Body of pancreas (tissue), 4 donors: ENCODE measurements at regions not wholly inside any gene's neighbourhood (a gene's known extent, or its start where the extent isn't known, plus 50 kb on each side); places are given as distances from the start of the nearest gene placed in this dataset.

Experiments used
- CTCF ChIP-seq, 7 experiments: fragments of 450-650 bp in 4 of 7; fragments of 200-600 bp in 3 of 7; sonication (generic) in 3 of 7; IDR thresholded peaks; one replicate each; pipeline ENCODE4 v1.5.1; 2016 to 2019; ENCODE audit warnings: antibody characterized with exemption in 7 of 7
- POLR2A ChIP-seq, 3 donors: fragments of 450-650 bp; IDR thresholded peaks; one replicate each; pipeline ENCODE4 v1.6.1; 2016; ENCODE audit warnings: antibody characterized with exemption in 3 of 3, mild to moderate bottlenecking in 2 of 3

- TF ChIP-seq CTCF (IDR thresholded peaks at IDR 0.05) (no peak), POLR2A (IDR thresholded peaks at IDR 0.05) (no peak)
Measured at GRCh38 chr18:78709261-78709809, 270.3 kb upstream of the SALL3 start.
